ENCODE measurements at regions not wholly inside any gene's neighbourhood (a gene's known extent, or its start where the extent isn't known, plus 50 kb on each side); places are given as distances from the start of the nearest gene placed in this dataset.

GRCh38 chr4:32841217-32841616, 2121.0 kb downstream of the PCDH7 start:
- no peaks in the 10 kb centered on the region for H3K27me3 ChIP-seq
- no peaks in the 10 kb centered on the region for H3K36me3 ChIP-seq
- no peaks in the 10 kb centered on the region for H3K9me3 ChIP-seq (ENCODE audit: low read depth)
- H3K4me3 ChIP-seq = no peak overlapping the region
- DNase-seq (ENCODE audit: low read depth in 1 of 2, low spot score in 1 of 2) = no peak
- no peak overlapping the region for H3K27ac ChIP-seq
- no peaks in the 10 kb centered on the region for H3K4me1 ChIP-seq (ENCODE audit: low read depth)
- TF ChIP-seq CTCF (IDR thresholded peaks at IDR 0.05; ENCODE audit: low read depth, low read length) = no peak

GRCh38 chr4:32847461-32847860, 2127.3 kb downstream of the PCDH7 start:
- TF ChIP-seq CTCF (IDR thresholded peaks at IDR 0.05; ENCODE audit: low read depth, low read length) = no peak
- H3K4me1 ChIP-seq (ENCODE audit: low read depth) = no peaks in the 10 kb centered on the region
- no peak overlapping the region for H3K4me3 ChIP-seq
- no peaks in the 10 kb centered on the region for H3K27me3 ChIP-seq
- no peak overlapping the region for H3K27ac ChIP-seq
- DNase-seq (ENCODE audit: low read depth in 1 of 2, low spot score in 1 of 2) = peak; percentile 10 to 63
- H3K9me3 ChIP-seq (ENCODE audit: low read depth) = no peaks in the 10 kb centered on the region
- H3K36me3 ChIP-seq = no peaks in the 10 kb centered on the region

- H3K4me3 ChIP-seq = no peak overlapping the region
These were observed 2135.5 kb downstream of the PCDH7 start for GRCh38 chr4:32855622-32856021.

GRCh38 chr4:32858361-32858760, 2138.2 kb downstream of the PCDH7 start:
- DNase-seq (ENCODE audit: low read depth in 1 of 2, low spot score in 1 of 2) = no peak
- H3K9me3 ChIP-seq (ENCODE audit: low read depth) = no peaks in the 10 kb centered on the region
- H3K4me3 ChIP-seq = no peak overlapping the region
- no peaks in the 10 kb centered on the region for H3K27me3 ChIP-seq
- no peaks in the 10 kb centered on the region for H3K4me1 ChIP-seq (ENCODE audit: low read depth)
- TF ChIP-seq CTCF (IDR thresholded peaks at IDR 0.05; ENCODE audit: low read depth, low read length) = no peak
- no peaks in the 10 kb centered on the region for H3K36me3 ChIP-seq
- H3K27ac ChIP-seq = no peak overlapping the region

More at GRCh38 chr4:32855622-32856021, 2135.5 kb downstream of the PCDH7 start:
- Histone ChIP-seq H3K4me1 (ENCODE audit: low read depth) (no peaks in the 10 kb centered on the region), H3K36me3 (no peaks in the 10 kb centered on the region), H3K27me3 (no peaks in the 10 kb centered on the region), H3K27ac (no peak overlapping the region), H3K9me3 (ENCODE audit: low read depth) (no peaks in the 10 kb centered on the region)
- TF ChIP-seq CTCF (IDR thresholded peaks at IDR 0.05; ENCODE audit: low read depth, low read length) = no peak
- no peak for DNase-seq (ENCODE audit: low read depth in 1 of 2, low spot score in 1 of 2)

DNA sequence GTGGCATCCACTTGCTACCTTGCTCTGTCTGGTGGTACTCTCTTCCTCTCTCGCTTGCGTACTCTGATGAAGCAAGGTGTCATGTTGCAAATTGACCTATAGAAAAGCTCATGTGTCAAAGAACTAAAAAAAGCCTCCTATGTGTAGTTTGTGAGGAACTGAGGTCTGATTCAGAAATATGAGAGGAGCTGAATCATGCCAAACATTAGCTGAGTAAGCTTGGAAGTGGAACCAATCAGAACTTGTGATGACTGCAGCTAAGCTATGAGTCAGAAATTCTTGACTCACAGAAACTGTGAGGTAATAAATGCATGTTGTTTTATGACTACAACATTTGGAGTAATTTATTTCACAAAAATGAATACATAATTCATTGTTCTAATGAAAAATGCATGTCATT, 2138.8 kb downstream of the PCDH7 start:
- Histone ChIP-seq H3K4me1 (ENCODE audit: low read depth) (no peaks in the 10 kb centered on the region), H3K36me3 (no peaks in the 10 kb centered on the region), H3K9me3 (ENCODE audit: low read depth) (no peaks in the 10 kb centered on the region), H3K27ac (no peak overlapping the region), H3K27me3 (no peaks in the 10 kb centered on the region), H3K4me3 (no peak overlapping the region)
- peak in 1 of 2 donors; percentile 61 for DNase-seq (ENCODE audit: low read depth in 1 of 2, low spot score in 1 of 2)
- no peak for TF ChIP-seq CTCF (IDR thresholded peaks at IDR 0.05; ENCODE audit: low read depth, low read length)
